HAP-1 (cell line): ENCODE measurements at regions not wholly inside any gene's neighbourhood (a gene's known extent, or its start where the extent isn't known, plus 50 kb on each side); places are given as distances from the start of the nearest gene placed in this dataset.

Source experiments
- DNase-seq, 2 experiments: peaks; one replicate each; pipeline ENCODE4 v3.0.0-alpha.2; 2016 to 2020; ENCODE audit warnings: low spot score in 2 of 2
- H3K27me3 ChIP-seq: fragments of 250-450 bp; sonication (Bioruptor Pico); 2 replicates; pipeline ENCODE4 v1.5.1; 2020; ENCODE audit warnings: low read depth, mild to moderate bottlenecking, moderate library complexity
- H3K36me3 ChIP-seq: fragments of 250-450 bp; sonication (Bioruptor Pico); replicated peaks from 2 replicates; pipeline ENCODE4 v1.5.1; 2020; ENCODE audit warnings: mild to moderate bottlenecking
- H3K4me1 ChIP-seq: fragments of 250-450 bp; sonication (Bioruptor Pico); 2 replicates; pipeline ENCODE4 v1.5.1; 2020; ENCODE audit warnings: mild to moderate bottlenecking
- H3K4me3 ChIP-seq: fragments of 250-450 bp; sonication (Bioruptor Pico); 2 replicates; pipeline ENCODE4 v1.5.1; 2020; ENCODE audit warnings: mild to moderate bottlenecking, moderate library complexity
- H3K9me3 ChIP-seq: fragments of 250-450 bp; sonication (Bioruptor Pico); 2 replicates; pipeline ENCODE4 v1.5.1; 2020; ENCODE audit warnings: mild to moderate bottlenecking, moderate library complexity
- in situ Hi-C: fragments of 300-500 bp; cut with MboI; formaldehyde crosslinking; loops from 3 replicates; pipeline ENCODE4 v1.14.3; 2020; ENCODE audit warnings: low sequenced_read_pairs, inconsistent platforms, mixed read lengths

GRCh38 chr10:112006407-112006806 is 177.2 kb downstream of the GPAM start:
- H3K4me1 ChIP-seq = no peaks in the 10 kb centered on the region
- no peak overlapping the region for H3K4me3 ChIP-seq
- DNase-seq = no peak
- no peaks in the 10 kb centered on the region for H3K36me3 ChIP-seq
- in situ Hi-C loops = no loop called here
- H3K27me3 ChIP-seq = no peaks in the 10 kb centered on the region
- H3K9me3 ChIP-seq = no peaks in the 10 kb centered on the region

- H3K4me1 ChIP-seq = no peaks in the 10 kb centered on the region
- no peak for DNase-seq
- no peaks in the 10 kb centered on the region for H3K36me3 ChIP-seq
- H3K4me3 ChIP-seq = no peak overlapping the region
- in situ Hi-C loops = no loop called here
- no peaks in the 10 kb centered on the region for H3K27me3 ChIP-seq
- H3K9me3 ChIP-seq = no peaks in the 10 kb centered on the region
Observed at GRCh38 chr10:112006831-112007230, 176.7 kb downstream of the GPAM start.

GRCh38 chr10:112022196-112022595 is 161.4 kb downstream of the GPAM start:
- in situ Hi-C loops = no loop called here
- no peak overlapping the region for H3K4me3 ChIP-seq
- H3K36me3 ChIP-seq = no peaks in the 10 kb centered on the region
- DNase-seq = no peak
- H3K27me3 ChIP-seq = no peaks in the 10 kb centered on the region
- H3K4me1 ChIP-seq = no peaks in the 10 kb centered on the region
- no peaks in the 10 kb centered on the region for H3K9me3 ChIP-seq

- no peaks in the 10 kb centered on the region for H3K36me3 ChIP-seq
- in situ Hi-C loops = no loop called here
- DNase-seq = no peak
Observed at GRCh38 chr10:112024079-112024478, 159.5 kb downstream of the GPAM start.

GRCh38 chr10:112025228-112025627 is 158.3 kb downstream of the GPAM start:
- no peaks in the 10 kb centered on the region for H3K9me3 ChIP-seq
- no peaks in the 10 kb centered on the region for H3K36me3 ChIP-seq
- in situ Hi-C loops = no loop called here
- H3K27me3 ChIP-seq = no peaks in the 10 kb centered on the region
- H3K4me1 ChIP-seq = no peaks in the 10 kb centered on the region
- no peak for DNase-seq
- H3K4me3 ChIP-seq = no peak overlapping the region

More at GRCh38 chr10:112024079-112024478, 159.5 kb downstream of the GPAM start:
- Histone ChIP-seq H3K4me1 (no peaks in the 10 kb centered on the region), H3K9me3 (no peaks in the 10 kb centered on the region), H3K4me3 (no peak overlapping the region), H3K27me3 (no peaks in the 10 kb centered on the region)

GRCh38 chr10:112026438-112026837 is 157.1 kb downstream of the GPAM start:
- no peak for DNase-seq
- in situ Hi-C loops = no loop called here
- Histone ChIP-seq H3K27me3 (no peaks in the 10 kb centered on the region), H3K9me3 (no peaks in the 10 kb centered on the region), H3K4me3 (no peak overlapping the region), H3K4me1 (no peaks in the 10 kb centered on the region), H3K36me3 (no peaks in the 10 kb centered on the region)

GRCh38 chr10:112027731-112028280 is 155.8 kb downstream of the GPAM start:
- in situ Hi-C loops = no loop called here
- H3K27me3 ChIP-seq = no peaks in the 10 kb centered on the region
- H3K4me1 ChIP-seq = no peaks in the 10 kb centered on the region
- no peak for DNase-seq
- no peak overlapping the region for H3K4me3 ChIP-seq
- no peaks in the 10 kb centered on the region for H3K9me3 ChIP-seq
- no peaks in the 10 kb centered on the region for H3K36me3 ChIP-seq

- Histone ChIP-seq H3K36me3 (no peaks in the 10 kb centered on the region), H3K9me3 (no peaks in the 10 kb centered on the region), H3K4me3 (no peak overlapping the region), H3K4me1 (no peaks in the 10 kb centered on the region), H3K27me3 (no peaks in the 10 kb centered on the region)
- in situ Hi-C loops = no loop called here
- no peak for DNase-seq
Observed at GRCh38 chr10:112030431-112030830, 153.1 kb downstream of the GPAM start.

- in situ Hi-C loops = no loop called here
- Histone ChIP-seq H3K36me3 (no peaks in the 10 kb centered on the region), H3K9me3 (no peaks in the 10 kb centered on the region), H3K4me1 (no peaks in the 10 kb centered on the region), H3K4me3 (no peak overlapping the region), H3K27me3 (no peaks in the 10 kb centered on the region)
- no peak for DNase-seq
Observed at GRCh38 chr10:112039823-112040222, 143.7 kb downstream of the GPAM start.

- H3K36me3 ChIP-seq = no peaks in the 10 kb centered on the region
- no peak for DNase-seq
- no peaks in the 10 kb centered on the region for H3K4me1 ChIP-seq
- H3K27me3 ChIP-seq = no peaks in the 10 kb centered on the region
- H3K9me3 ChIP-seq = no peaks in the 10 kb centered on the region
- in situ Hi-C loops = no loop called here
- no peak overlapping the region for H3K4me3 ChIP-seq
Observed at GRCh38 chr10:112040696-112041095, 142.9 kb downstream of the GPAM start.

- in situ Hi-C loops = no loop called here
- H3K4me1 ChIP-seq = no peaks in the 10 kb centered on the region
- H3K4me3 ChIP-seq = no peak overlapping the region
- no peaks in the 10 kb centered on the region for H3K9me3 ChIP-seq
- no peaks in the 10 kb centered on the region for H3K27me3 ChIP-seq
- DNase-seq = no peak
- H3K36me3 ChIP-seq = no peaks in the 10 kb centered on the region
Observed at GRCh38 chr10:112045938-112046337, 137.6 kb downstream of the GPAM start.

- Histone ChIP-seq H3K36me3 (no peaks in the 10 kb centered on the region), H3K9me3 (no peaks in the 10 kb centered on the region), H3K27me3 (0 out of 2 replicates have a peak, but pooled peaks cover 2% of the 10 kb centered on the region), H3K4me1 (no peaks in the 10 kb centered on the region), H3K4me3 (no peak overlapping the region)
- in situ Hi-C loops = no loop called here
- no peak for DNase-seq
Observed at GRCh38 chr10:112047674-112048073, 135.9 kb downstream of the GPAM start.

GRCh38 chr10:112052166-112052565 is 131.4 kb downstream of the GPAM start:
- Histone ChIP-seq H3K9me3 (no peaks in the 10 kb centered on the region), H3K27me3 (0 out of 2 replicates have a peak, but pooled peaks cover 2% of the 10 kb centered on the region), H3K4me1 (no peaks in the 10 kb centered on the region), H3K4me3 (no peak overlapping the region), H3K36me3 (no peaks in the 10 kb centered on the region)
- in situ Hi-C loops = no loop called here
- no peak for DNase-seq

- H3K9me3 ChIP-seq = no peaks in the 10 kb centered on the region
- no peak overlapping the region for H3K4me3 ChIP-seq
- 0 out of 2 replicates have a peak, but pooled peaks cover 2% of the 10 kb centered on the region for H3K27me3 ChIP-seq
- no peaks in the 10 kb centered on the region for H3K36me3 ChIP-seq
- in situ Hi-C loops = no loop called here
- H3K4me1 ChIP-seq = no peaks in the 10 kb centered on the region
- DNase-seq = no peak
Observed at GRCh38 chr10:112053895-112054294, 129.7 kb downstream of the GPAM start.

- no peak for DNase-seq
- Histone ChIP-seq H3K4me3 (no peak overlapping the region), H3K9me3 (no peaks in the 10 kb centered on the region), H3K27me3 (0 out of 2 replicates have a peak, but pooled peaks cover 2% of the 10 kb centered on the region), H3K36me3 (no peaks in the 10 kb centered on the region), H3K4me1 (no peaks in the 10 kb centered on the region)
- in situ Hi-C loops = no loop called here
Observed at GRCh38 chr10:112054516-112054915, 129.0 kb downstream of the GPAM start.
